DND-41 (cell line): ENCODE measurements at regions not wholly inside any gene's neighbourhood (a gene's known extent, or its start where the extent isn't known, plus 50 kb on each side); places are given as distances from the start of the nearest gene placed in this dataset.
"Not testable (repeated sequence)": the region's sequence is repeated elsewhere in the genome, so short reads cannot be mapped to it uniquely, and the experiment has no call there.

Experiments used
- ATAC-seq: fragments of 200-7000 bp; cut with Tn5 transposase; 3 replicates; pipeline ENCODE4 v1.9.1; 2021; ENCODE audit warnings: low read depth; ENCODE audit not compliant: insufficient read depth
- DNase-seq: peaks from one replicate; pipeline ENCODE4 v3.0.0-alpha.2; 2020
- H2AFZ ChIP-seq: 2 replicates; pipeline ENCODE4 v1.6.0; 2012; ENCODE audit warnings: low read depth, low read length
- H3K27ac ChIP-seq: 2 replicates; pipeline ENCODE4 v1.5.1; 2012; ENCODE audit warnings: low read length, inconsistent platforms
- H3K27me3 ChIP-seq: fragments of 200-600 bp; sonication (generic); 2 replicates; pipeline ENCODE4 v1.6.0; 2012; ENCODE audit warnings: low read length, mild to moderate bottlenecking, inconsistent platforms; ENCODE audit not compliant: insufficient read depth, poor library complexity
- H3K36me3 ChIP-seq: 2 replicates; pipeline ENCODE4 v1.5.1; 2012; ENCODE audit warnings: low read length, inconsistent platforms; ENCODE audit not compliant: insufficient read depth
- H3K4me1 ChIP-seq: 2 replicates; pipeline ENCODE4 v1.5.1; 2012; ENCODE audit warnings: mild to moderate bottlenecking, low read length; ENCODE audit not compliant: insufficient read depth
- H3K4me2 ChIP-seq: 2 replicates; pipeline ENCODE4 v1.6.0; 2012; ENCODE audit warnings: mild to moderate bottlenecking, moderate library complexity, low read length, inconsistent platforms; ENCODE audit not compliant: insufficient read depth
- H3K4me3 ChIP-seq, 2 experiments: fragments of 200-600 bp in 1 of 2; shearing (Covaris generic) in 1 of 2; 2 replicates each; pipeline ENCODE4 v1.5.1; 2012 to 2016; ENCODE audit warnings: inconsistent platforms in 2 of 2, low read length in 2 of 2, mild to moderate bottlenecking in 2 of 2, low read depth in 1 of 2, moderate library complexity in 1 of 2
- H3K79me2 ChIP-seq: 2 replicates; pipeline ENCODE4 v1.6.0; 2012; ENCODE audit warnings: low read length, inconsistent platforms; ENCODE audit not compliant: insufficient read depth
- H3K9ac ChIP-seq: 2 replicates; pipeline ENCODE4 v1.6.0; 2012; ENCODE audit warnings: low read depth, mild to moderate bottlenecking, inconsistent platforms, low read length, moderate library complexity
- H3K9me3 ChIP-seq: 2 replicates; pipeline ENCODE4 v1.5.1; 2012; ENCODE audit warnings: low read length, moderate library complexity, mild to moderate bottlenecking, inconsistent platforms; ENCODE audit not compliant: insufficient read depth, severe bottlenecking
- H4K20me1 ChIP-seq: 2 replicates; pipeline ENCODE4 v1.6.0; 2012; ENCODE audit warnings: low read length; ENCODE audit not compliant: insufficient read depth
- CTCF ChIP-seq: IDR thresholded peaks from 2 replicates; pipeline ENCODE4 v1.5.1; 2012; ENCODE audit warnings: borderline replicate concordance, low read length, moderate library complexity, mild to moderate bottlenecking; ENCODE audit not compliant: poor library complexity, severe bottlenecking; ENCODE audit errors: extremely low read depth
- EZH2 ChIP-seq: IDR thresholded peaks from 3 replicates; pipeline ENCODE4 v1.6.1; 2012; ENCODE audit warnings: borderline replicate concordance, low read depth, mild to moderate bottlenecking, moderate library complexity, low read length, inconsistent platforms; ENCODE audit not compliant: severe bottlenecking

GRCh38 chr5:43802651-43803050, 199.7 kb downstream of the NNT start:
- no peaks in the 10 kb centered on the region for H4K20me1 ChIP-seq
- TF ChIP-seq EZH2 (no peak), CTCF (no peak)
- H3K4me2 ChIP-seq, result no peak overlapping the region
- no peaks in the 10 kb centered on the region for H3K27me3 ChIP-seq
- no peak overlapping the region for H2AFZ ChIP-seq
- DNase-seq, result no peak
- H3K4me1 ChIP-seq, result no peaks in the 10 kb centered on the region
- H3K4me3 ChIP-seq, result no peak overlapping the region
- H3K79me2 ChIP-seq, result no peaks in the 10 kb centered on the region
- no peaks in the 10 kb centered on the region for H3K36me3 ChIP-seq
- H3K9ac ChIP-seq, result no peak overlapping the region
- no peak for ATAC-seq
- H3K9me3 ChIP-seq, result no peaks in the 10 kb centered on the region
- H3K27ac ChIP-seq, result no peak overlapping the region

DNA sequence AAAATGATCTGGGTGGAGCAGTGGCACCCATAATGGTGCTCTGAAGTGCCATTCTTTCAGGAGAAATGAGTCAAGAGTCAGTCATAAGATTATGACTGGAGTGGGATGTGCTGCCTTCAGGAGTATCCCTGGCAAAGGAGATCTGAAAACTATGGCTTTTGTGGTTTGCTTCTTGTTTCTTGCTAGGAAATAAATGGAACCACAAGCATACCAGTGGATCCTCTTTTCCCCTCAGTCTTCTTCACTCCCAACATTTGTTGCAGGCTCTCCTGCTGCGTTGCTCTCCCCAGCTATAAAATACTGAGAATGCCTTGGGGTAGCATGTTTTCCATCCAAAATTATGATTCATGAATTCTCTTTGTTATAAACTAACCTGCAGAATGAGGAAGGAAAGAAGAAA, 199.1 kb downstream of the NNT start:
- no peak overlapping the region for H3K4me3 ChIP-seq
- no peaks in the 10 kb centered on the region for H3K9me3 ChIP-seq
- no peaks in the 10 kb centered on the region for H3K4me1 ChIP-seq
- H3K79me2 ChIP-seq, result no peaks in the 10 kb centered on the region
- no peak overlapping the region for H3K27ac ChIP-seq
- ATAC-seq (no peak), DNase-seq (no peak)
- no peak overlapping the region for H3K9ac ChIP-seq
- no peaks in the 10 kb centered on the region for H3K27me3 ChIP-seq
- TF ChIP-seq CTCF (no peak), EZH2 (no peak)
- H4K20me1 ChIP-seq, result no peaks in the 10 kb centered on the region
- no peak overlapping the region for H2AFZ ChIP-seq
- no peak overlapping the region for H3K4me2 ChIP-seq
- H3K36me3 ChIP-seq, result no peaks in the 10 kb centered on the region

- no peak overlapping the region for H3K4me2 ChIP-seq
- H4K20me1 ChIP-seq, result no peaks in the 10 kb centered on the region
- H2AFZ ChIP-seq, result no peak overlapping the region
- H3K9ac ChIP-seq, result no peak overlapping the region
- no peaks in the 10 kb centered on the region for H3K27me3 ChIP-seq
- no peaks in the 10 kb centered on the region for H3K36me3 ChIP-seq
- H3K4me3 ChIP-seq, result no peak overlapping the region
- DNase-seq, result no peak
- no peak overlapping the region for H3K27ac ChIP-seq
- no peaks in the 10 kb centered on the region for H3K9me3 ChIP-seq
- ATAC-seq, result no peak
- no peaks in the 10 kb centered on the region for H3K4me1 ChIP-seq
- no peak for TF ChIP-seq EZH2
- no peaks in the 10 kb centered on the region for H3K79me2 ChIP-seq
These were observed 195.8 kb downstream of the NNT start for GRCh38 chr5:43798740-43799139.

GRCh38 chr5:43791880-43792279, 188.9 kb downstream of the NNT start:
- not testable (repeated sequence) for H3K9ac ChIP-seq, H3K27ac ChIP-seq, H3K79me2 ChIP-seq, H3K36me3 ChIP-seq, H2AFZ ChIP-seq, H3K9me3 ChIP-seq, H3K4me2 ChIP-seq, DNase-seq, H3K4me1 ChIP-seq, H3K27me3 ChIP-seq, ATAC-seq, H3K4me3 ChIP-seq, H4K20me1 ChIP-seq
